ENCODE measurements at regions not wholly inside any gene's neighbourhood (a gene's known extent, or its start where the extent isn't known, plus 50 kb on each side); places are given as distances from the start of the nearest gene placed in this dataset.
"Not testable (repeated sequence)": the region's sequence is repeated elsewhere in the genome, so short reads cannot be mapped to it uniquely, and the experiment has no call there.

DNA sequence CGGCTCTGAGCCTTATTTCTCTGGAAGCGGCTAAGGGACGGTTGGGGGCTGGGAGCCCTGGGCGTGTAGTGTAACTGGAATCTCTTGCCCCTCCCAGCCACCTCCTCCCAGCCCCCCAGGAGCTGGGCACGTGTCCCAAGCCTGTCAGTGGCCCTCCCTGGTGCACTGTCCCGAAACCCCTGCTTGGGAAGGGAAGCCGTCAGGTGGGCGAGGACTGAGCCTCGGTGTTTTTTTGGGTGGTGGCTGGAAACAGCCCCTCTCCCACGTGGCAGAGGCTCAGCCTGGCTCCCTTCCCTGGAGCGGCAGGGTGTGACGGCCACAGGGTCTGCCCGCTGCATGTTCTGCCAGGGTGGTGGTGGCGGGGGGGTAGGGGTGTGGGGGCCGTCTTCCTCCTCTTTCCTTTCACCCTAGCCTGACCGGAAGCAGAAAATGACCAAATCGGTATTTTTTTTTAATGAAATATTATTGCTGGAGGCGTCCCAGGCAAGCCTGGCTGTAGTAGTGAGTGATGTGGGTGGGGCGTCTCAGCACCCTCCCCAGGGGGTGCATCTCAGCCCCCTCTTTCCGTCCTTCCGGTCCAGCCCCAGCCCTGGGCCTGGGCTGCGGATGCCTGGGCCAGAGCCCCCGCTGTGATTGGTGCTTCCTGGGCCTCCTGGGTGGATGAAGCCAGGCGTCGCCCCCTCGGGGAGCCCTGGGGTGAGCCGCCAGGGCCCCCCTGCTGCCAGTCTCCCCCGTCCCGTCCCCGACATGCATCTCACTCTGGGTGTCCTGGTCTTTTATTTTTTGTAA lies 58.8 kb upstream of the GOLGA8A start:
- peaks cover 0 to 6% (median 0%) of the 10 kb centered on the region in 11 experiments; a peak in 2 of 22 replicates for H3K36me3 ChIP-seq
- H3K9ac ChIP-seq, result no peak overlapping the region
- H3K27me3 ChIP-seq, result no peaks in the 10 kb centered on the region
- H3K4me1 ChIP-seq, result no peaks in the 10 kb centered on the region
- H3K9me3 ChIP-seq (replicated peaks in 1 of 11), result peaks cover 18 to 23% (median 20%) of the 10 kb centered on the region in 11 experiments
- H3K27ac ChIP-seq, result no peak overlapping the region
- no peaks in the 10 kb centered on the region for H4K20me1 ChIP-seq
- no peak for TF ChIP-seq Cebpa-rat (IDR thresholded peaks at IDR 0.05)
- H3K4me2 ChIP-seq, result no peak overlapping the region
- no peak overlapping the region for H3K4me3 ChIP-seq

- not testable (repeated sequence) for H3K9ac ChIP-seq, H3K27ac ChIP-seq, H4K20me1 ChIP-seq, H3K4me1 ChIP-seq, H3K36me3 ChIP-seq, H3K4me2 ChIP-seq, H3K4me3 ChIP-seq, H3K27me3 ChIP-seq
- peaks cover 22 to 30% (median 27%) of the 10 kb centered on the region in 11 experiments for H3K9me3 ChIP-seq (replicated peaks in 1 of 11)
Measured at GRCh38 chr15:34495707-34496106, 58.1 kb upstream of the GOLGA8A start.

- H3K4me3 ChIP-seq, result no peak overlapping the region
Measured at GRCh38 chr15:34494084-34494399, 56.4 kb upstream of the GOLGA8A start.

DNA sequence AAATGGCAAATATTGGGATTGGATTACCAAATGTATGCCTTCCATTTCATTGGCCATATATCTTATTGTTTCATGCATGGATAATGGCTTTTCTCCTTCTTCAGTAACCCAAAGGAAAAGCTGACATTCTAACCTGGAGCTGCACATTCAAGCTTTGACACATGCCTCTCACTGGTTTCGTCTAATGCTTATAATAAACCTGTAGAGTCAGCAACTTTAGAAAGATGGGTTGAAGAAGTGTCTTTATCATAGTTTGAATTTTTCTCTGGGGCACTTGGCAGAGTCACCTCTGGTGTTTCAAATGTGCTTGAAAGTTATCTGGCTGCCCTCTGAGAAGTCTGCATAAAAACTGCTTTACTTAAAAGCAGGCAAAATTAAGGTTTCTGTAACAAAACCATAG lies 55.4 kb upstream of the GOLGA8A start:
- no peak for TF ChIP-seq Cebpa-rat (IDR thresholded peaks at IDR 0.05)
- Histone ChIP-seq H4K20me1 (no peaks in the 10 kb centered on the region), H3K4me1 (no peaks in the 10 kb centered on the region), H3K36me3 (peaks cover 0 to 6% (median 0%) of the 10 kb centered on the region in 11 experiments; a peak in 2 of 22 replicates), H3K9ac (no peak overlapping the region), H3K4me2 (no peak overlapping the region), H3K9me3 (replicated peaks in 1 of 11) (peaks cover 22 to 37% (median 31%) of the 10 kb centered on the region in 11 experiments), H3K27ac (no peak overlapping the region), H3K4me3 (no peak overlapping the region), H3K27me3 (no peaks in the 10 kb centered on the region)

More at GRCh38 chr15:34494084-34494399, 56.4 kb upstream of the GOLGA8A start:
- no peak overlapping the region for H3K9ac ChIP-seq
- no peaks in the 10 kb centered on the region for H3K4me1 ChIP-seq
- H3K27me3 ChIP-seq, result no peaks in the 10 kb centered on the region
- H4K20me1 ChIP-seq, result no peaks in the 10 kb centered on the region
- no peak overlapping the region for H3K27ac ChIP-seq
- TF ChIP-seq Cebpa-rat (IDR thresholded peaks at IDR 0.05), result no peak
- H3K9me3 ChIP-seq (replicated peaks in 1 of 11), result peaks cover 22 to 37% (median 30%) of the 10 kb centered on the region in 11 experiments
- no peak overlapping the region for H3K4me2 ChIP-seq
- H3K36me3 ChIP-seq, result peaks cover 0 to 6% (median 0%) of the 10 kb centered on the region in 11 experiments; a peak in 2 of 22 replicates

GRCh38 chr15:34491488-34491887 lies 53.9 kb upstream of the GOLGA8A start:
- not testable (repeated sequence) for H3K4me2 ChIP-seq, H3K27me3 ChIP-seq

DNA sequence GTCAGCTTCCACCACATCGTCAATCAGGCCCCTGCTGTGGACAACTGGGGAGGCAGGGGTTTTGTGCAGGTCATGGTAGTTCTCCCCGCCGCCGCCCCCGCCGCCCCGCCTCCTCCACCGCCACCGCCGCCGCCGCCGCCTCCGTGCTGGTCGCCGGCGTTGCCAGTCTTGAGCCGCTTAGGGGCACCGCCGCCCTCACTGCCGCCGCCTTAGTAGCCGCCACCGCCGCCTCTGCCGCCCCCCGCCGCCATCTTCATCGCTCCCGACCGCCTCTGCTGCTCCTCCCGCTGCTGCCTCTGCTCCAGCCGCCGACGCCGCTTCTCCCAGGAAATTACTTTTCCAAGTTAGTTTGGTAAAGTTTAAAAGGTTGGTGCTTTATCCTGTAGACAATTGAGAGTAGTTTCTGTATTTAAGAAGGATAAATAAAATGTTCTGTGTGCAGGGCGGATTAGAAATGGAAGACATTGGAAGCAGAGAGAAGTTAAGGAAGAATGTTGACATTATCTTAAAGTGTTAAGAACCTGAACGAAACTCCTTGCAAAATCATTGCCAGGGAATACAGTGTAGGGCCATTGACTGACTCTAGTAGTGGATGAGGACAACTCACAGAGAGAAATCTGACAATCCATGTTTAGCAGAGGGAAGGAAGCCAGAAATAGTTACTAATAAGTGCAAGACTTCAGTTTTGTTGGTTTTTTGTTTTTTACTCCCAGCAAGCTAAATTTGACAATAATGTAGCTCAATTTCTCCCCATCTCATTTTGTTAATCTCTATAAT lies 53.0 kb upstream of the GOLGA8A start:
- no peaks in the 10 kb centered on the region for H4K20me1 ChIP-seq
- H3K27me3 ChIP-seq, result no peaks in the 10 kb centered on the region
- H3K9ac ChIP-seq, result no peak overlapping the region
- H3K4me2 ChIP-seq, result no peak overlapping the region
- no peak overlapping the region for H3K27ac ChIP-seq
- peaks cover 0 to 6% (median 0%) of the 10 kb centered on the region in 11 experiments; a peak in 2 of 22 replicates for H3K36me3 ChIP-seq
- peaks cover 22 to 34% (median 30%) of the 10 kb centered on the region in 11 experiments for H3K9me3 ChIP-seq (replicated peaks in 1 of 11)
- no peaks in the 10 kb centered on the region for H3K4me1 ChIP-seq
- no peak for TF ChIP-seq Cebpa-rat (IDR thresholded peaks at IDR 0.05)
- H3K4me3 ChIP-seq, result no peak overlapping the region

More at GRCh38 chr15:34491488-34491887, 53.9 kb upstream of the GOLGA8A start:
- H3K4me3 ChIP-seq, H3K36me3 ChIP-seq, H3K27ac ChIP-seq, H3K4me1 ChIP-seq, H4K20me1 ChIP-seq, H3K9ac ChIP-seq: not testable (repeated sequence)
- peaks cover 22 to 37% (median 31%) of the 10 kb centered on the region in 11 experiments for H3K9me3 ChIP-seq (replicated peaks in 1 of 11)

- H3K36me3 ChIP-seq, H3K4me2 ChIP-seq, H3K9ac ChIP-seq, H3K27ac ChIP-seq, H3K4me3 ChIP-seq, H3K27me3 ChIP-seq, H3K4me1 ChIP-seq, H4K20me1 ChIP-seq: not testable (repeated sequence)
- peaks cover 9 to 21% (median 17%) of the 10 kb centered on the region in 11 experiments for H3K9me3 ChIP-seq (replicated peaks in 1 of 11)
Measured at GRCh38 chr15:34488973-34489959, 51.7 kb upstream of the GOLGA8A start.

All from BLaER1 treated with 17β-estradiol and CSF1 and Interleukin-3, amounts not matched to agents 10 nM and 100 nM (cell line).